Activated CD8-positive, alpha-beta T cell treated with anti-CD3 and anti-CD28 coated beads, Interleukin-2, amount 10 ng/mL, durations not matched to agents 7 days and 5 days (primary cell): ENCODE measurements at regions not wholly inside any gene's neighbourhood (a gene's known extent, or its start where the extent isn't known, plus 50 kb on each side); places are given as distances from the start of the nearest gene placed in this dataset.

Experiments used
- ATAC-seq: fragments of 150-1000 bp; cut with Tn5 transposase; one replicate; pipeline ENCODE4 v1.10.0; 2021; ENCODE audit warnings: moderate library complexity
- CTCF ChIA-PET: fragments of 350-600 bp; sonication (Branson Sonifier 250); formaldehyde crosslinking; loops from one replicate; lab custom pipeline; 2021; ENCODE audit warnings: antibody characterized with exemption; lab: Charles Lee
- POLR2A ChIA-PET: fragments of 350-600 bp; sonication (Branson Sonifier 250); formaldehyde crosslinking; loops from one replicate; lab custom pipeline; 2021; ENCODE audit warnings: antibody characterized with exemption; lab: Charles Lee
- DNase-seq: peaks from one replicate; pipeline ENCODE4 v3.0.0-alpha.2; 2020
- H3K27ac Mint-ChIP-seq: one replicate; pipeline ENCODE4 v1.8.0; 2021; ENCODE audit warnings: mild to moderate bottlenecking, mixed read lengths
- H3K27me3 Mint-ChIP-seq: one replicate; pipeline ENCODE4 v1.8.0; 2021; ENCODE audit warnings: low read depth, mixed read lengths
- H3K36me3 Mint-ChIP-seq: one replicate; pipeline ENCODE4 v1.8.0; 2021; ENCODE audit warnings: low read depth, mixed read lengths
- H3K4me1 Mint-ChIP-seq: one replicate; pipeline ENCODE4 v1.8.0; 2021; ENCODE audit warnings: low read depth, mixed read lengths
- H3K4me3 Mint-ChIP-seq: one replicate; pipeline ENCODE4 v1.8.0; 2021; ENCODE audit warnings: mild to moderate bottlenecking, mixed read lengths
- H3K9me3 Mint-ChIP-seq: one replicate; pipeline ENCODE4 v1.8.0; 2022; ENCODE audit warnings: mixed read lengths; ENCODE audit not compliant: insufficient read depth

- H3K4me1 Mint-ChIP-seq = no peaks in the 10 kb centered on the region
- CTCF ChIA-PET = no interaction called here
- DNase-seq (no peak), ATAC-seq (no peak)
- no peak overlapping the region for H3K27ac Mint-ChIP-seq
- peaks cover 9% of the 10 kb centered on the region for H3K27me3 Mint-ChIP-seq
- H3K4me3 Mint-ChIP-seq = no peak overlapping the region
- no peaks in the 10 kb centered on the region for H3K9me3 Mint-ChIP-seq
- no peaks in the 10 kb centered on the region for H3K36me3 Mint-ChIP-seq
- POLR2A ChIA-PET = no interaction called here
Observed at GRCh38 chr13:44030615-44031014, 150.9 kb downstream of the LACC1 start.

- ChIA-PET POLR2A (no interaction called here), CTCF (interaction anchor here (1.3 kb wide), 1 partner anchor 16 kb away, joined by 4 read pairs; no protein-coding TSS in a partner anchor)
- no peaks in the 10 kb centered on the region for H3K9me3 Mint-ChIP-seq
- no peaks in the 10 kb centered on the region for H3K4me1 Mint-ChIP-seq
- H3K36me3 Mint-ChIP-seq = no peaks in the 10 kb centered on the region
- H3K4me3 Mint-ChIP-seq = no peak overlapping the region
- H3K27ac Mint-ChIP-seq = no peak overlapping the region
- ATAC-seq (no peak), DNase-seq (no peak)
- H3K27me3 Mint-ChIP-seq = peaks cover 9% of the 10 kb centered on the region
Observed at GRCh38 chr13:44031555-44031954, 151.9 kb downstream of the LACC1 start.

- no peak for ATAC-seq
- POLR2A ChIA-PET = no interaction called here
- no peaks in the 10 kb centered on the region for H3K9me3 Mint-ChIP-seq
- H3K36me3 Mint-ChIP-seq = no peaks in the 10 kb centered on the region
- H3K27ac Mint-ChIP-seq = no peak overlapping the region
- H3K4me1 Mint-ChIP-seq = no peaks in the 10 kb centered on the region
- DNase-seq = no peak
- peaks cover 7% of the 10 kb centered on the region for H3K27me3 Mint-ChIP-seq
- H3K4me3 Mint-ChIP-seq = no peak overlapping the region
- CTCF ChIA-PET = interaction anchor here (1.3 kb wide), 1 partner anchor 15 kb away, joined by 4 read pairs; no protein-coding TSS in a partner anchor
Observed at GRCh38 chr13:44032802-44033201, 153.1 kb downstream of the LACC1 start.

GRCh38 chr13:44035400-44035799, 155.7 kb downstream of the LACC1 start:
- H3K36me3 Mint-ChIP-seq = no peaks in the 10 kb centered on the region
- H3K27ac Mint-ChIP-seq = no peak overlapping the region
- H3K4me3 Mint-ChIP-seq = no peak overlapping the region
- H3K4me1 Mint-ChIP-seq = no peaks in the 10 kb centered on the region
- ATAC-seq (no peak), DNase-seq (no peak)
- POLR2A ChIA-PET = no interaction called here
- CTCF ChIA-PET = no interaction called here
- no peaks in the 10 kb centered on the region for H3K9me3 Mint-ChIP-seq
- peaks cover 9% of the 10 kb centered on the region for H3K27me3 Mint-ChIP-seq

DNA sequence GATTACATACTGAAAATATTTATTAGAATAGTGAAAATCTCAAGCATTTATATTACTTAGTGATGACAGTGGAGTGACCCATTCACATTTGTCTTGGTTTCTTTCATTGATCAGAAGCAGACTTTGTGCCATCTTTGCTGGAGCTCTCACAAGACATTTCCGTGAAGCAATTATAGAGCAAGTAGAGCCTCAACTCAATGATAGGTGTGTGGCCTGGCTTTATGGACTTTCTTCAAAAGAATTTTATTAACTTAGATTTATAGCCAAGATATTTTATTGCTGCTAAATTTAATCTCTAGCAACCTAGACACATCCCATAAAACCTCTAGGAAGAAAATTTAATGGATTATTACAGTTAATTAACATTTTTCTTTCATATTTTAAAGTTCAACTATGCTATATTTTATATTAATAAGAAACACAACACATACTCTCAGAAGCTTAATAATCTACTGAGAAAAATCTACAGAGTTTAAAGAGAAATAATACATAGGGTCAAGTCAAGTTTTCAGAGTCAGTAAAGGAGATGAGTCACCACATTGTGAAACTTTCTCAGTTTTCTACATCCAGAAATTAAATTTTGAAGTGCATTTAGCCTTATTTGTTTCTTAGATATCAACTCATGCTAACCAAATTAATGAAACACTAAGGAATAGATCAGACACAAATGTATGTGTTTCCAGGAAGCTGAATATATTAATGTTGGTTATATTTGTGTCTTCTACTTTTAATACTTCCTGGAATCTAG, 160.5 kb downstream of the LACC1 start:
- Mint-ChIP-seq H3K27me3 (peaks cover 2% of the 10 kb centered on the region), H3K4me1 (no peaks in the 10 kb centered on the region), H3K9me3 (no peaks in the 10 kb centered on the region), H3K4me3 (no peak overlapping the region), H3K27ac (no peak overlapping the region), H3K36me3 (no peaks in the 10 kb centered on the region)
- POLR2A ChIA-PET = no interaction called here
- ATAC-seq = no peak
- CTCF ChIA-PET = no interaction called here
- no peak for DNase-seq

GRCh38 chr13:44040818-44041100, 161.1 kb downstream of the LACC1 start:
- CTCF ChIA-PET = no interaction called here
- H3K4me1 Mint-ChIP-seq = no peaks in the 10 kb centered on the region

GRCh38 chr13:44044547-44045179, 165.0 kb downstream of the LACC1 start:
- DNase-seq (no peak), ATAC-seq (no peak)
- H3K27me3 Mint-ChIP-seq = peaks cover 8% of the 10 kb centered on the region
- H3K27ac Mint-ChIP-seq = no peak overlapping the region
- ChIA-PET POLR2A (no interaction called here), CTCF (no interaction called here)
- no peaks in the 10 kb centered on the region for H3K36me3 Mint-ChIP-seq
- no peaks in the 10 kb centered on the region for H3K4me1 Mint-ChIP-seq
- no peak overlapping the region for H3K4me3 Mint-ChIP-seq
- no peaks in the 10 kb centered on the region for H3K9me3 Mint-ChIP-seq

More at GRCh38 chr13:44040818-44041100, 161.1 kb downstream of the LACC1 start:
- DNase-seq (no peak), ATAC-seq (no peak)
- Mint-ChIP-seq H3K27ac (no peak overlapping the region), H3K4me3 (no peak overlapping the region), H3K9me3 (no peaks in the 10 kb centered on the region), H3K27me3 (peaks cover 2% of the 10 kb centered on the region), H3K36me3 (no peaks in the 10 kb centered on the region)
- POLR2A ChIA-PET = no interaction called here

GRCh38 chr13:44045180-44045562, 165.5 kb downstream of the LACC1 start:
- no peaks in the 10 kb centered on the region for H3K36me3 Mint-ChIP-seq
- POLR2A ChIA-PET = no interaction called here
- H3K4me3 Mint-ChIP-seq = no peak overlapping the region
- peaks cover 8% of the 10 kb centered on the region for H3K27me3 Mint-ChIP-seq
- no peaks in the 10 kb centered on the region for H3K9me3 Mint-ChIP-seq
- ATAC-seq (no peak), DNase-seq (no peak)
- no peak overlapping the region for H3K27ac Mint-ChIP-seq
- H3K4me1 Mint-ChIP-seq = no peaks in the 10 kb centered on the region
- CTCF ChIA-PET = no interaction called here

GRCh38 chr13:44046428-44046827, 166.7 kb downstream of the LACC1 start:
- no peaks in the 10 kb centered on the region for H3K36me3 Mint-ChIP-seq
- POLR2A ChIA-PET = no interaction called here
- no peaks in the 10 kb centered on the region for H3K4me1 Mint-ChIP-seq
- H3K27me3 Mint-ChIP-seq = peaks cover 10% of the 10 kb centered on the region
- DNase-seq (no peak), ATAC-seq (no peak)
- H3K27ac Mint-ChIP-seq = no peak overlapping the region
- H3K4me3 Mint-ChIP-seq = no peak overlapping the region
- no peaks in the 10 kb centered on the region for H3K9me3 Mint-ChIP-seq
- CTCF ChIA-PET = no interaction called here

GRCh38 chr13:44048326-44048725, 168.6 kb downstream of the LACC1 start:
- CTCF ChIA-PET = interaction anchor here (0.6 to 2.1 kb wide), 4 partner anchors 16 to 389 kb away, joined by 3 to 5 read pairs (median 4); no protein-coding TSS in a partner anchor
- peaks cover 14% of the 10 kb centered on the region for H3K27me3 Mint-ChIP-seq
- ATAC-seq (no peak), DNase-seq (no peak)
- no peaks in the 10 kb centered on the region for H3K4me1 Mint-ChIP-seq
- no peaks in the 10 kb centered on the region for H3K36me3 Mint-ChIP-seq
- no peak overlapping the region for H3K27ac Mint-ChIP-seq
- H3K9me3 Mint-ChIP-seq = no peaks in the 10 kb centered on the region
- POLR2A ChIA-PET = no interaction called here
- H3K4me3 Mint-ChIP-seq = no peak overlapping the region

DNA sequence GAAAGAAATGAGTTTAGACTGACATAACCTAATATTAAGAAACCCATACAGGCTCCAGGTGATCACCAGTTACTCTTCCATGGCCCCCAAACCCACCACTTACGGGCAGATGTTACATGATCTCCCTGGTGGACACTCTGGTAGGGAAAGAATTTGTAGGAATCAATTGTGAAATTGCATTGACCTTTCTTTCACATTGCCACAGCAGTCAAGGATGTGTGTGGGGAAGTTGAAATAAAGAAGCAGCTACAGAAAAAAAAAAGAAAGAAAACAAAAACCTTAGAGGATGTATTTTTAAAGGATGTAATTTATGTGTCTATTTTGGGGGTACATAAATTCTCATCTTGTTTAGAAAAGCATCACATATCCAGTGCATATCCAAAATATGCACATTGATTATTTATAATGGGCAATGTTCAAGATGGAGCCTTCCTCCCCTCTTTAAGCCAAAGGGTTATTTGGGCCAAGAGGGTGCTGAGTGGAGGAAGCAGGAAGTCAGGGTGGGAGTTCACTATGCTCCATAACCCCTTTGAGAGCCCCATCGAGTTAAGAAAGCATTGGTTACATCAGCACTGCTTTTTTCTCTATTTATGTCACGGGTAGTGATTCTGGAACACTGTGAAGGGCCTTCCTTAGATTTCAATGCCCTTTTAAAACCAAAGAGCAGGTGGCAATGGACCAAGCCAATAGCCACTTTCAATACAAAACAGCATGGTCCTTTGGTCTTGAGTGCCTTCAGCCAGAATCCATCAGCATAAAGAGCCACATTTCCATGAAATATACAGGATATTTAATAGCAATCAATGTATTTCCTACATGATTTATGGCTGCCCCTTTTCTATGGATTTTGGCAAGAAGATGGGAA, 169.6 kb downstream of the LACC1 start:
- no peak for ATAC-seq
- H3K9me3 Mint-ChIP-seq = no peaks in the 10 kb centered on the region
- no peak overlapping the region for H3K4me3 Mint-ChIP-seq
- no peak overlapping the region for H3K27ac Mint-ChIP-seq
- H3K36me3 Mint-ChIP-seq = no peaks in the 10 kb centered on the region
- ChIA-PET POLR2A (no interaction called here), CTCF (interaction anchor here (1.2 kb wide), 1 partner anchor 386 kb away, joined by 3 read pairs; no protein-coding TSS in a partner anchor)
- peaks cover 19% of the 10 kb centered on the region for H3K27me3 Mint-ChIP-seq
- no peak for DNase-seq
- H3K4me1 Mint-ChIP-seq = no peaks in the 10 kb centered on the region
